Activated CD4-positive, CD25-positive, alpha-beta regulatory T cell treated with anti-CD3 and anti-CD28 coated beads, Interleukin-2, amount 50 U/mL, for 24 hours (primary cell): ENCODE measurements at regions not wholly inside any gene's neighbourhood (a gene's known extent, or its start where the extent isn't known, plus 50 kb on each side); places are given as distances from the start of the nearest gene placed in this dataset.

Source experiments
- ATAC-seq, 2 donors: fragments of 150-1000 bp; cut with Tn5 transposase; one replicate each; pipeline ENCODE4 v1.10.0; 2021; ENCODE audit warnings: mild to moderate bottlenecking in 1 of 2, moderate library complexity in 1 of 2

DNA sequence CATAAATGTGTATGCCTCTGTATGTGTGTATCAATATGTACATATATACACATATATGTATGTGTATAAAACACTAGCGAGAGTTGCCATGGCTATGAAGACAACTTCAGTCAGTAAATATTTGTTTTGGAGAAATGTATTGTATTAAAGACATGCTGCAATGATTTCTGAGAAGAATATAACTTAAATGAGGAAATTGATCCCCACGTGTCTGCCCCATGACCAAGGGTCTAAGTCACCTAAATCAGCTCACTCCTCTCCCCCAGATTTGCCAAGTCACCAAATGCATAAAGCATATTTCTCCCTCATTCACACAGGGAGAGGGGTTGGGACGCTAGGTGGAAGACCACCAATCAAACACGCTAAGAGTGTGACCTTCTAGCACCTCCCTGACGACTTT, 58.3 kb upstream of the LYST start:
- ATAC-seq = no peak

GRCh38 chr1:235923466-235924021, 56.8 kb upstream of the LYST start:
- peak; percentile 50 to 52 for ATAC-seq

GRCh38 chr1:235920596-235921375, 54.1 kb upstream of the LYST start:
- no peak for ATAC-seq

DNA sequence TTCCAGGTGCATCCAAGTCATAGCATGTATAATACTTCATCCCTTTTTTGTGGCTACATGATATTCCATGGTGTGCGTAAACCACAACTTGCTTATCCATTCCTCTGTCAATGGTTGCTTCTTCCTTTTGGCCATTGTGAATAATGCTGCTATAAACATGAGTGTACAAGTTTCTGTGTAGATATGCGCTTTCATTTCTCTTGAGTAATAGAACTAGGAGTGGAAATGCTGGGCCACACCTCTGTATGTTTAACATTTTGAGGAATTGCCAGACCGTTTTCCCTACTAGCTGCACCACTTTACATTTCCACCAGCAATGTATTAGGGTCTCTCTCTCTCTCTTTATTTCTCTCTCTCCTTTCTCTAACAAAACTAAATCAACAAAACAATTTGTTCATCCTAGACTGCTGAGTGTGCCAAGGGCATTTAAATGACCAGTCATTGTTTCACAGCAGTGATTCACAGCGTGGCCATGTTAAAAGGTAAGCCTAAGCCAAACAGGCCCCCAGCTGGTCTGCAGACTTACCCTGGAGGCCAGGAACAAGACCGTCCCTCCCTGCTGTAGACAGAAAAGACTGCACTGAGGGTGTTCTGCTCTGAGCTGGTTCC, 53.2 kb upstream of the LYST start:
- no peak for ATAC-seq

DNA sequence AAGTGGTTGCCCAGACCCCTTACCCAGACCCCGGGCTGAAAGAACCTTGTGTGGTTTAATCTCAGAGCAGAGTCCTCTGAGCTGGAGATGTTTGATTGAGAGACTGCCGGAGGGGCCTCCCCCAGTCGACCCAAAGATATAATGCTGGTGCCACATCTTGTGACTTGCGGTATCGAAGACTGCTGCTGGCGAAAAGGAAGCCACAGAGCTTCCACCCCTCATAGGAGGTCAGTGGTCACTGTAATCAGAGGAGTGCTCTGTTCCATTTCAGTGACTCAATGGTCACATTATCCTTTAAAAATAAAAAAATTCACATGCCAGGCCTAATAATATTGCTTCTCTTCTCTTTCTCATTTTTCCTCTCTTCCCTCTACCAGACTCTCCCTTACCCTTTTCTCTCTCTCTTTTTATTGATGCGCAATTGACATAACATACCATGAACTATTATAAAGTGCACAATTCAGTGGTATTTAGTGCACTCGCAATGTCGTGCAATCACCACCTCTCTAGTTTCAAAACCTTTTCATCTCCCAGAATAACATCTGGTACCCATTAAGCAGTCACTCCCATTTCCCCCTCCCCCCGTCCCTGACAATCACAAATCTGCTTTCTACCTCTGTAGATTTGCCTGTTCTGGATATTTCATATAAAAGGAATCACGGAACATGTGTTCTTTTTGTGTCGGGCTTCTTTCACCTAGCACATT, 52.6 kb upstream of the LYST start:
- ATAC-seq = no peak

DNA sequence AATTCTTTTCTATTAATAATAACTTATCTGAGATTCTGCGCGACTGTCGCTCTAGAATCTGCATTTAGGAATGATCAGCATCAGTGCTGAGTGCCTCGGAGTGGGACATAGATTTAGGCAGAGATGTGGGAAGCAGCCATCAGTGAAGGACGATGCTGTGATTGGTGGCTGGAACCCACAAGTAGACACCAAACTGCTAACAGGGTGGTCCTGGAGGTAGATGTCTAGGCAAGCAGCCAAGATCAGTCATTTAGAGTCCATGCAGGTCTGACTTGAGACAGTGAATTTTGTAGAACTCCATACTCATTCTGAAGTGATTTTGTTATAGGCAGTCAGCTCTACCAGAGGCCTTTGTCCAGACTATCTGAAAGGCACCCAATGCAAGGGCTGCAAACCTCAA, 51.8 kb upstream of the LYST start:
- ATAC-seq = no peak

DNA sequence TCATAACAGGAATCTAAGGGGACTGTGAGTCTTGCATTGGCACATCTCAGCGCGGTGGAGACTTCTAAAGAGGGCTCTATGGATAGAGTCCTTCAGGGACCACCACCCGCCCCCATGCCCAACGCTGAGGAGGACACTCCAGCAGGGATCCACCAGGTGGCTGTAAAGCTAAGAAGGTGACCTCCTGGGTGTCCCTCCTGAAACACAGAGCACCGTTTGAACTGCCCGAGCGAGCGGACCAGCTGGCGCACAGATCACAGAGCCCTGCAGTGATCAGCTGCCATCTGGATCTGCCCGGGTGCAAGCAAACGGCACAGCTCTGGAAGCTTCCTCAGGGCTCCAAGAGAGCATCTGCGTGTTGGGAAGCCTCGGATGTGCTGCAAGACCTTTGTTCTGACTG, 51.3 kb upstream of the LYST start:
- no peak for ATAC-seq

DNA sequence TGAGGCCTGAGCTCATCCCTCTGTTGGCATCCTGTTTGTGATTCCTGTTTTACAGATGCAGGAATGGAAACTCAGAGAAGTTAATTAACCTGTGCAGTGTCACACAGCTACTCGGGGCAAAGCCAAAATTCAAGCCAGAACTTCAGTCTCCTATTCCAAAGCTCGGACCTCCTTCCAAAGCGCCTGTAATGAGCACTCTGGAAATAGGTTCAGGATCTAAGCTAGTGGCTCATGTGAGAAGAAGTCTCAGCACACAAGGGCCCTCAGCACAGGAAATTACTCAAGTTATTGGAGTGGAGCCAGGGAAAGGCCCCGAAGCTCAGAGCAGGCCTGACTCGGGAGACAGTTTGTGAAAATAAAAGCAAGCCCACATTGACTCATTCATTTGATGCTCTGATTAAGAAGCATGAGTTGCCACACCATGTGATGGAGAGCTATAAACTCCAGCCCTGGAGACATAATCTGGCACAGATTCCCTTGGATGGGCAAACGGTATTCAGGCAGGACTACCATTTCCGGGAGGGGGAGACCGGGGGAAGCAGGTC, 50.6 kb upstream of the LYST start:
- peak; percentile 96 to 99 for ATAC-seq
